ENCODE measurements at regions not wholly inside any gene's neighbourhood (a gene's known extent, or its start where the extent isn't known, plus 50 kb on each side); places are given as distances from the start of the nearest gene placed in this dataset.

DNA sequence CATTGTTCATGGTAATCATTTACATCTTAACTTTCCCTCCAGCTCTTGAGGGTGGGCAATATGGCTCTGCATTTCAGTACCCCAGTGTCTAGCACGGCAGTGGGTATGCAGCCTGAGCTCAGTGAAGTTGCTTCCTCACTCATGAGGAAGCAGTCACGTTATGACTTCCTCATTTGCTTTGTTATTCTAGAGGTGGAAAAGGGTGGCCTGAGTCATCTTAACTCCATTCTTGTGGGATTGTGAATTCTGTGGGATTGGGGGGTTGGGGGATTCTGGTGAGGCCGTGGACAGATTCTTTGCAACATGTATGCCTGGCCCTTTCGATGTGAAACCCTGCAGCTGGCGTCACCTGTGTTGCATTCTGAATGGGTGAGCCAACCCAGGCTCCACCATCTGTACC, 406.7 kb upstream of the ZNF507 start:
- peaks cover 0 to 4% (median 0%) of the 10 kb centered on the region in 4 donors for H3K27me3 ChIP-seq (ENCODE audit: control insufficient read depth in 4 of 4, insufficient read depth in 4 of 4, low read length in 3 of 4)
- no peak for DNase-seq (ENCODE audit: low spot score)
- 62% methylated on average over 5 of the region's 5 CpGs for WGBS
- H3K4me3 ChIP-seq (ENCODE audit: low read depth in 1 of 3, low read length in 3 of 3) = no peak overlapping the region
- H3K27ac ChIP-seq (ENCODE audit: low read depth in 1 of 2, low read length in 2 of 2) = no peak overlapping the region
- no peaks in the 10 kb centered on the region for H3K4me1 ChIP-seq (ENCODE audit: control insufficient read depth in 4 of 4, insufficient read depth in 4 of 4, low read length in 3 of 4)
- peaks cover 0 to 2% (median 0%) of the 10 kb centered on the region in 4 donors for H3K9me3 ChIP-seq (ENCODE audit: control insufficient read depth in 4 of 4, low read length in 3 of 4)
- TF ChIP-seq SP1 (IDR thresholded peaks at IDR 0.05) = no peak
- no peak for TF ChIP-seq FOXA1 (IDR thresholded peaks at IDR 0.05)
- TF ChIP-seq, protein P1, sequence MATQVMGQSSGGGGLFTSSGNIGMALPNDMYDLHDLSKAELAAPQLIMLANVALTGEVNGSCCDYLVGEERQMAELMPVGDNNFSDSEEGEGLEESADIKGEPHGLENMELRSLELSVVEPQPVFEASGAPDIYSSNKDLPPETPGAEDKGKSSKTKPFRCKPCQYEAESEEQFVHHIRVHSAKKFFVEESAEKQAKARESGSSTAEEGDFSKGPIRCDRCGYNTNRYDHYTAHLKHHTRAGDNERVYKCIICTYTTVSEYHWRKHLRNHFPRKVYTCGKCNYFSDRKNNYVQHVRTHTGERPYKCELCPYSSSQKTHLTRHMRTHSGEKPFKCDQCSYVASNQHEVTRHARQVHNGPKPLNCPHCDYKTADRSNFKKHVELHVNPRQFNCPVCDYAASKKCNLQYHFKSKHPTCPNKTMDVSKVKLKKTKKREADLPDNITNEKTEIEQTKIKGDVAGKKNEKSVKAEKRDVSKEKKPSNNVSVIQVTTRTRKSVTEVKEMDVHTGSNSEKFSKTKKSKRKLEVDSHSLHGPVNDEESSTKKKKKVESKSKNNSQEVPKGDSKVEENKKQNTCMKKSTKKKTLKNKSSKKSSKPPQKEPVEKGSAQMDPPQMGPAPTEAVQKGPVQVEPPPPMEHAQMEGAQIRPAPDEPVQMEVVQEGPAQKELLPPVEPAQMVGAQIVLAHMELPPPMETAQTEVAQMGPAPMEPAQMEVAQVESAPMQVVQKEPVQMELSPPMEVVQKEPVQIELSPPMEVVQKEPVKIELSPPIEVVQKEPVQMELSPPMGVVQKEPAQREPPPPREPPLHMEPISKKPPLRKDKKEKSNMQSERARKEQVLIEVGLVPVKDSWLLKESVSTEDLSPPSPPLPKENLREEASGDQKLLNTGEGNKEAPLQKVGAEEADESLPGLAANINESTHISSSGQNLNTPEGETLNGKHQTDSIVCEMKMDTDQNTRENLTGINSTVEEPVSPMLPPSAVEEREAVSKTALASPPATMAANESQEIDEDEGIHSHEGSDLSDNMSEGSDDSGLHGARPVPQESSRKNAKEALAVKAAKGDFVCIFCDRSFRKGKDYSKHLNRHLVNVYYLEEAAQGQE (IDR thresholded peaks at IDR 0.05) = no peak
- TF ChIP-seq TAF1 (conservative IDR thresholded peaks at IDR 0.05) = no peak
- no peak for TF ChIP-seq HNF4A (conservative IDR thresholded peaks at IDR 0.05)
- TF ChIP-seq RAD21 (IDR thresholded peaks at IDR 0.05) = no peak
- no peak for TF ChIP-seq NR2F2 (IDR thresholded peaks at IDR 0.05)
- TF ChIP-seq GABPA (IDR thresholded peaks at IDR 0.05 in 1 of 2, conservative IDR thresholded peaks at IDR 0.05 in 1 of 2) = no peak
- TF ChIP-seq, protein P2, sequence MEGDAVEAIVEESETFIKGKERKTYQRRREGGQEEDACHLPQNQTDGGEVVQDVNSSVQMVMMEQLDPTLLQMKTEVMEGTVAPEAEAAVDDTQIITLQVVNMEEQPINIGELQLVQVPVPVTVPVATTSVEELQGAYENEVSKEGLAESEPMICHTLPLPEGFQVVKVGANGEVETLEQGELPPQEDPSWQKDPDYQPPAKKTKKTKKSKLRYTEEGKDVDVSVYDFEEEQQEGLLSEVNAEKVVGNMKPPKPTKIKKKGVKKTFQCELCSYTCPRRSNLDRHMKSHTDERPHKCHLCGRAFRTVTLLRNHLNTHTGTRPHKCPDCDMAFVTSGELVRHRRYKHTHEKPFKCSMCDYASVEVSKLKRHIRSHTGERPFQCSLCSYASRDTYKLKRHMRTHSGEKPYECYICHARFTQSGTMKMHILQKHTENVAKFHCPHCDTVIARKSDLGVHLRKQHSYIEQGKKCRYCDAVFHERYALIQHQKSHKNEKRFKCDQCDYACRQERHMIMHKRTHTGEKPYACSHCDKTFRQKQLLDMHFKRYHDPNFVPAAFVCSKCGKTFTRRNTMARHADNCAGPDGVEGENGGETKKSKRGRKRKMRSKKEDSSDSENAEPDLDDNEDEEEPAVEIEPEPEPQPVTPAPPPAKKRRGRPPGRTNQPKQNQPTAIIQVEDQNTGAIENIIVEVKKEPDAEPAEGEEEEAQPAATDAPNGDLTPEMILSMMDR (IDR thresholded peaks at IDR 0.05; ENCODE audit: low read depth, low read length, missing input control) = no peak
- TF ChIP-seq, protein P3, sequence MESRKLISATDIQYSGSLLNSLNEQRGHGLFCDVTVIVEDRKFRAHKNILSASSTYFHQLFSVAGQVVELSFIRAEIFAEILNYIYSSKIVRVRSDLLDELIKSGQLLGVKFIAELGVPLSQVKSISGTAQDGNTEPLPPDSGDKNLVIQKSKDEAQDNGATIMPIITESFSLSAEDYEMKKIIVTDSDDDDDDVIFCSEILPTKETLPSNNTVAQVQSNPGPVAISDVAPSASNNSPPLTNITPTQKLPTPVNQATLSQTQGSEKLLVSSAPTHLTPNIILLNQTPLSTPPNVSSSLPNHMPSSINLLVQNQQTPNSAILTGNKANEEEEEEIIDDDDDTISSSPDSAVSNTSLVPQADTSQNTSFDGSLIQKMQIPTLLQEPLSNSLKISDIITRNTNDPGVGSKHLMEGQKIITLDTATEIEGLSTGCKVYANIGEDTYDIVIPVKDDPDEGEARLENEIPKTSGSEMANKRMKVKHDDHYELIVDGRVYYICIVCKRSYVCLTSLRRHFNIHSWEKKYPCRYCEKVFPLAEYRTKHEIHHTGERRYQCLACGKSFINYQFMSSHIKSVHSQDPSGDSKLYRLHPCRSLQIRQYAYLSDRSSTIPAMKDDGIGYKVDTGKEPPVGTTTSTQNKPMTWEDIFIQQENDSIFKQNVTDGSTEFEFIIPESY (IDR thresholded peaks at IDR 0.05) = no peak
- no peak for TF ChIP-seq HNF4G (IDR thresholded peaks at IDR 0.05)
- TF ChIP-seq YY1 (IDR thresholded peaks at IDR 0.05) = no peak
- no peak for TF ChIP-seq JUND (IDR thresholded peaks at IDR 0.05)
- H3K36me3 ChIP-seq (ENCODE audit: control insufficient read depth in 4 of 4, insufficient read depth in 3 of 4, low read depth in 1 of 4, low read length in 3 of 4) = no peaks in the 10 kb centered on the region
- no peak overlapping the region for H3K9ac ChIP-seq (ENCODE audit: low read depth in 1 of 2, low read length in 2 of 2)

DNA sequence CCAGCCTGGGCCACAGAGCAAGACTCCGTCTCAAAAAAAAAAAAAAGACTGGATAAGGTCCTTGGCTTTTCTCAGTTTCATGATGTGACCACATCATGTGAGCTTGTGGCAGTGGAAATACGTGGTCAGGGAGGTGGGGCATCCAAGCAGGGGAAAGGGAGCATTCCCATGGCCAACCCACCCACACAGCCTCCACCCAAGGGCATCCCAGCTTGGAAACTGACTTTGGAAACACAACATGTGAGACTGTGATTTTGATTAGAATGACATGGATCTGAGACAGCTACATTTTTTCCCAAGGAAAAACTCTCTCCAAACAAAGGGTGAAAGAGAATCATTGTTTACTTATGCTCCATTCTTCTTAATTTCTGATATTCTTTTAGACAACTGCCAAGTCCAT, 405.0 kb upstream of the ZNF507 start:
- no peak for TF ChIP-seq NR2F2 (IDR thresholded peaks at IDR 0.05)
- TF ChIP-seq TAF1 (conservative IDR thresholded peaks at IDR 0.05) = no peak
- H3K9ac ChIP-seq (ENCODE audit: low read depth in 1 of 2, low read length in 2 of 2) = no peak overlapping the region
- peaks cover 0 to 2% (median 0%) of the 10 kb centered on the region in 4 donors for H3K9me3 ChIP-seq (ENCODE audit: control insufficient read depth in 4 of 4, low read length in 3 of 4)
- 80% methylated on average over 2 of the region's 2 CpGs for WGBS
- no peak for DNase-seq (ENCODE audit: low spot score)
- H3K27ac ChIP-seq (ENCODE audit: low read depth in 1 of 2, low read length in 2 of 2) = no peak overlapping the region
- no peaks in the 10 kb centered on the region for H3K36me3 ChIP-seq (ENCODE audit: control insufficient read depth in 4 of 4, insufficient read depth in 3 of 4, low read depth in 1 of 4, low read length in 3 of 4)
- H3K27me3 ChIP-seq (ENCODE audit: control insufficient read depth in 4 of 4, insufficient read depth in 4 of 4, low read length in 3 of 4) = peaks cover 0 to 4% (median 0%) of the 10 kb centered on the region in 4 donors
- no peaks in the 10 kb centered on the region for H3K4me1 ChIP-seq (ENCODE audit: control insufficient read depth in 4 of 4, insufficient read depth in 4 of 4, low read length in 3 of 4)
- no peak overlapping the region for H3K4me3 ChIP-seq (ENCODE audit: low read depth in 1 of 3, low read length in 3 of 3)
